ENCODE measurements at regions not wholly inside any gene's neighbourhood (a gene's known extent, or its start where the extent isn't known, plus 50 kb on each side); places are given as distances from the start of the nearest gene placed in this dataset.

DNA sequence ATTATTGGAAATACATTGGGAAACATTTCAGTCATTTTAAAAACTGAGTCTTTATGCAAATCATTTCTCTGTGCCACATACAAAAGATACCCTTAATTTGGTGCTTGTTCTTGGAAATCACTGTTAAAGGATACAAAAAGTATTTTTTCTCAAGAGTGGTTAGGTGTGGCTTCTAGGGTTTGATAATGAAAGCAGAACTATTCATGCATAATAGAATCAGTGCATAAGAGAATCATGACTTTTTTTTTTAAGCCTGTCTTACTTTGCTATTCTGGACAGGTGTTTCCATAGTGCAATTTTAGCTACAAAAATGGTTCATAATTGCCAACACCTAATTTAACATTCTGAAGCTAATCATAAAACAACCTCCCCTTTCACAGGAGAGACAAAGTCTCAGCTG is 233.0 kb upstream of the NRIP1 start:
- no peak for TF ChIP-seq TAF1 (IDR thresholded peaks at IDR 0.05; ENCODE audit: low read depth, low read length)
- no peak for TF ChIP-seq POLR2AphosphoS5 (IDR thresholded peaks at IDR 0.05; ENCODE audit: low read depth, low read length)
- TF ChIP-seq POLR2A (IDR thresholded peaks at IDR 0.05; ENCODE audit: low read depth, low read length): no peak
- no peak for TF ChIP-seq POU2F2 (IDR thresholded peaks at IDR 0.05; ENCODE audit: low read depth, low read length)
- TF ChIP-seq PAX5 (IDR thresholded peaks at IDR 0.05; ENCODE audit: insufficient read depth, low read length, severe bottlenecking): no peak
